DND-41 (cell line): ENCODE measurements at regions not wholly inside any gene's neighbourhood (a gene's known extent, or its start where the extent isn't known, plus 50 kb on each side); places are given as distances from the start of the nearest gene placed in this dataset.
A peak's percentile ranks its signal among the peaks of the same experiment; 100 is the strongest.
"Not testable (repeated sequence)": the region's sequence is repeated elsewhere in the genome, so short reads cannot be mapped to it uniquely, and the experiment has no call there.

Experiments
- ATAC-seq: fragments of 200-7000 bp; cut with Tn5 transposase; 3 replicates; pipeline ENCODE4 v1.9.1; 2021; ENCODE audit warnings: low read depth; ENCODE audit not compliant: insufficient read depth
- DNase-seq: peaks from one replicate; pipeline ENCODE4 v3.0.0-alpha.2; 2020
- H2AFZ ChIP-seq: 2 replicates; pipeline ENCODE4 v1.6.0; 2012; ENCODE audit warnings: low read depth, low read length
- H3K27ac ChIP-seq: 2 replicates; pipeline ENCODE4 v1.5.1; 2012; ENCODE audit warnings: low read length, inconsistent platforms
- H3K27me3 ChIP-seq: fragments of 200-600 bp; sonication (generic); 2 replicates; pipeline ENCODE4 v1.6.0; 2012; ENCODE audit warnings: low read length, mild to moderate bottlenecking, inconsistent platforms; ENCODE audit not compliant: insufficient read depth, poor library complexity
- H3K36me3 ChIP-seq: 2 replicates; pipeline ENCODE4 v1.5.1; 2012; ENCODE audit warnings: low read length, inconsistent platforms; ENCODE audit not compliant: insufficient read depth
- H3K4me1 ChIP-seq: 2 replicates; pipeline ENCODE4 v1.5.1; 2012; ENCODE audit warnings: mild to moderate bottlenecking, low read length; ENCODE audit not compliant: insufficient read depth
- H3K4me2 ChIP-seq: 2 replicates; pipeline ENCODE4 v1.6.0; 2012; ENCODE audit warnings: mild to moderate bottlenecking, moderate library complexity, low read length, inconsistent platforms; ENCODE audit not compliant: insufficient read depth
- H3K4me3 ChIP-seq, 2 experiments: fragments of 200-600 bp in 1 of 2; shearing (Covaris generic) in 1 of 2; 2 replicates each; pipeline ENCODE4 v1.5.1; 2012 to 2016; ENCODE audit warnings: inconsistent platforms in 2 of 2, low read length in 2 of 2, mild to moderate bottlenecking in 2 of 2, low read depth in 1 of 2, moderate library complexity in 1 of 2
- H3K79me2 ChIP-seq: 2 replicates; pipeline ENCODE4 v1.6.0; 2012; ENCODE audit warnings: low read length, inconsistent platforms; ENCODE audit not compliant: insufficient read depth
- H3K9ac ChIP-seq: 2 replicates; pipeline ENCODE4 v1.6.0; 2012; ENCODE audit warnings: low read depth, mild to moderate bottlenecking, inconsistent platforms, low read length, moderate library complexity
- H3K9me3 ChIP-seq: 2 replicates; pipeline ENCODE4 v1.5.1; 2012; ENCODE audit warnings: low read length, moderate library complexity, mild to moderate bottlenecking, inconsistent platforms; ENCODE audit not compliant: insufficient read depth, severe bottlenecking
- H4K20me1 ChIP-seq: 2 replicates; pipeline ENCODE4 v1.6.0; 2012; ENCODE audit warnings: low read length; ENCODE audit not compliant: insufficient read depth
- CTCF ChIP-seq: IDR thresholded peaks from 2 replicates; pipeline ENCODE4 v1.5.1; 2012; ENCODE audit warnings: borderline replicate concordance, low read length, moderate library complexity, mild to moderate bottlenecking; ENCODE audit not compliant: poor library complexity, severe bottlenecking; ENCODE audit errors: extremely low read depth
- EZH2 ChIP-seq: IDR thresholded peaks from 3 replicates; pipeline ENCODE4 v1.6.1; 2012; ENCODE audit warnings: borderline replicate concordance, low read depth, mild to moderate bottlenecking, moderate library complexity, low read length, inconsistent platforms; ENCODE audit not compliant: severe bottlenecking

- peaks cover 10% of the 10 kb centered on the region; the same call in 1 of the 2 replicates for H4K20me1 ChIP-seq
- peaks cover 62% of the 10 kb centered on the region for H3K79me2 ChIP-seq
- peak; percentile 78 for ATAC-seq
- H3K27me3 ChIP-seq: no peaks in the 10 kb centered on the region
- no peak overlapping the region for H2AFZ ChIP-seq
- peaks cover 74% of the 10 kb centered on the region for H3K4me1 ChIP-seq
- H3K4me3 ChIP-seq: peak overlapping the region in 1 of 2 experiments; percentile 48; a peak in 2 of 4 replicates
- H3K9ac ChIP-seq: peak overlapping the region; percentile 64
- no peaks in the 10 kb centered on the region for H3K9me3 ChIP-seq
- peaks cover 69% of the 10 kb centered on the region for H3K36me3 ChIP-seq
- peak; percentile 93 for TF ChIP-seq CTCF
- TF ChIP-seq EZH2: no peak
- DNase-seq: peak; percentile 95
- peak overlapping the region; percentile 60 for H3K4me2 ChIP-seq
- peak overlapping the region; percentile 96 for H3K27ac ChIP-seq
Measured at GRCh38 chr14:106372870-106373652, 846.7 kb downstream of the TMEM121 start.

DNA sequence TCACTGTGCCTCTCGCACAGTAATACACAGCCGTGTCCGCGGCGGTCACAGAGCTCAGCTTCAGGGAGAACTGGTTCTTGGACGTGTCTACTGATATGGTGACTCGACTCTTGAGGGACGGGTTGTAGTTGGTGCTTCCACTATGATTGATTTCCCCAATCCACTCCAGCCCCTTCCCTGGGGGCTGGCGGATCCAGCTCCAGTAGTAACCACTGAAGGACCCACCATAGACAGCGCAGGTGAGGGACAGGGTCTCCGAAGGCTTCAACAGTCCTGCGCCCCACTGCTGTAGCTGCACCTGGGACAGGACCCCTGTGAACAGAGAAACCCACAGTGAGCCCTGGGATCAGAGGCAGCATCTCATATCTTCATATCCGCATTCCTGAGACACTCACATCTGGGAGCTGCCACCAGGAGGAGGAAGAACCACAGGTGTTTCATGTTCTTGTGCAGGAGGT lies 847.3 kb downstream of the TMEM121 start:
- not testable (repeated sequence) for H3K27me3 ChIP-seq, H3K9me3 ChIP-seq, H2AFZ ChIP-seq
- H3K4me3 ChIP-seq: peak overlapping the region in 1 of 2 experiments; percentile 48; a peak in 2 of 4 replicates
- H3K27ac ChIP-seq: peak overlapping the region; percentile 96
- peaks cover 69% of the 10 kb centered on the region for H3K79me2 ChIP-seq
- peak overlapping the region; percentile 64 for H3K9ac ChIP-seq
- H3K36me3 ChIP-seq: peaks cover 71% of the 10 kb centered on the region
- peaks cover 77% of the 10 kb centered on the region for H3K4me1 ChIP-seq
- peaks cover 14% of the 10 kb centered on the region; the same call in 1 of the 2 replicates for H4K20me1 ChIP-seq
- peak; percentile 65 for DNase-seq
- peak overlapping the region; percentile 60 for H3K4me2 ChIP-seq
- ATAC-seq: peak; percentile 23

DNA sequence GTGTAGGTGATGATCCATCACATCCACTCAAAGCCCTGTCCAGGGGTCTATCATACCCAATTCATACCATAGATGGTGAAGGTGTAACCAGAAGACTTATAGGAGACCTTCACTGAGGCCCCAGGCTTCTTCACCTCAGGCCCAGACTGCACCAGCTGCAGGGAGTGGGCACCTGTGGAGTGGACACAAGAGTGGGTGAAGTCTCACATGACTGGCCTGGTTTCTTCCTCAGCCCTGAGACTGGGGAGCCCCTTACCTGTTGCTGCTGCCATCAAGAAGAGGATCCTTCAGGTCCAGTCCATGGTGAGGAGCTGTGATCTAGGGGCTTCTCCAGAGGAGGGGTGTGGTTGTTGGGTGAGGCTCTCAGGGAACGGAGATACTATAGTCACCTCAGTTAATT lies 851.0 kb downstream of the TMEM121 start:
- TF ChIP-seq CTCF: no peak
- TF ChIP-seq EZH2: no peak
- Histone ChIP-seq H3K9ac (no peak overlapping the region), H3K4me3 (no peak overlapping the region), H3K4me1 (peaks cover 95% of the 10 kb centered on the region), H3K27me3 (no peaks in the 10 kb centered on the region), H3K9me3 (no peaks in the 10 kb centered on the region), H3K36me3 (peaks cover 72% of the 10 kb centered on the region), H3K79me2 (peaks cover 88% of the 10 kb centered on the region), H2AFZ (no peak overlapping the region), H4K20me1 (peaks cover 37% of the 10 kb centered on the region; the same call in 1 of the 2 replicates), H3K27ac (peak overlapping the region; percentile 65), H3K4me2 (no peak overlapping the region)
- ATAC-seq (no peak), DNase-seq (no peak)

- H3K4me1 ChIP-seq: peaks cover 95% of the 10 kb centered on the region
- TF ChIP-seq EZH2 (no peak), CTCF (peak; percentile 70)
Measured at GRCh38 chr14:106378191-106378590, 851.8 kb downstream of the TMEM121 start.

More at GRCh38 chr14:106378191-106378590, 851.8 kb downstream of the TMEM121 start:
- Histone ChIP-seq H3K4me3 (no peak overlapping the region), H3K36me3 (peaks cover 74% of the 10 kb centered on the region), H4K20me1 (peaks cover 42% of the 10 kb centered on the region; the same call in 1 of the 2 replicates), H3K79me2 (peaks cover 91% of the 10 kb centered on the region), H3K9ac (no peak overlapping the region), H3K4me2 (no peak overlapping the region), H3K27me3 (no peaks in the 10 kb centered on the region), H3K27ac (peak overlapping the region; percentile 65), H2AFZ (no peak overlapping the region), H3K9me3 (no peaks in the 10 kb centered on the region)
- peak; percentile 74 for DNase-seq
- peak; percentile 41 for ATAC-seq
